PC-3 (cell line): ENCODE measurements at regions not wholly inside any gene's neighbourhood (a gene's known extent, or its start where the extent isn't known, plus 50 kb on each side); places are given as distances from the start of the nearest gene placed in this dataset.

Experiments used
- ATAC-seq: fragments of 200-7000 bp; cut with Tn5 transposase; 2 replicates; pipeline ENCODE4 v1.9.1; 2020; ENCODE audit warnings: mild to moderate bottlenecking, moderate library complexity
- BruUV-seq: library from RNA; stranded (reverse); fragments of 400-500 nt; replicated peaks from 2 replicates; lab custom pipeline; 2021; lab: Mats Ljungman, UMichigan
- CTCF ChIA-PET: fragments of 300-600 bp; sonication (Branson Sonifier 250); formaldehyde crosslinking; loops from one replicate; lab custom pipeline; 2022; ENCODE audit warnings: antibody characterized with exemption; lab: Charles Lee
- POLR2A ChIA-PET: fragments of 300-600 bp; sonication (Branson Sonifier 250); formaldehyde crosslinking; loops from one replicate; lab custom pipeline; 2022; ENCODE audit warnings: antibody characterized with exemption; ENCODE audit not compliant: unreplicated experiment; lab: Charles Lee
- DNase-seq: peaks from one replicate; pipeline ENCODE4 v3.0.0-alpha.2; 2015
- H2AFZ ChIP-seq: fragments of 300-600 bp; sonication (generic); 2 replicates; pipeline ENCODE4 v1.6.0; 2016; ENCODE audit warnings: antibody characterized with exemption, low read length
- H3F3A ChIP-seq: fragments of 300-600 bp; sonication (generic); one replicate; pipeline ENCODE4 v1.6.0; 2017; ENCODE audit warnings: antibody characterized with exemption, low read length, control low read depth, mild to moderate bottlenecking; ENCODE audit not compliant: unreplicated experiment
- H3K27ac ChIP-seq: fragments of 300-600 bp; sonication (generic); 2 replicates; pipeline ENCODE4 v1.5.1; 2016; ENCODE audit warnings: mild to moderate bottlenecking, low read length
- H3K27me3 ChIP-seq: fragments of 300-600 bp; sonication (generic); 2 replicates; pipeline ENCODE4 v1.6.1; 2016; ENCODE audit warnings: low read length, mixed read lengths
- H3K36me3 ChIP-seq: fragments of 300-600 bp; sonication (generic); 2 replicates; pipeline ENCODE4 v1.6.1; 2016; ENCODE audit warnings: low read depth, mixed run types, low read length, mixed read lengths
- H3K4me1 ChIP-seq: fragments of 300-600 bp; sonication (generic); 2 replicates; pipeline ENCODE4 v1.5.1; 2016; ENCODE audit warnings: low read length; ENCODE audit not compliant: insufficient read depth
- H3K4me2 ChIP-seq: fragments of 300-600 bp; sonication (generic); 2 replicates; pipeline ENCODE4 v1.6.0; 2016; ENCODE audit warnings: low read length
- H3K4me3 ChIP-seq: fragments of 300-600 bp; sonication (generic); 2 replicates; pipeline ENCODE4 v1.5.1; 2016; ENCODE audit warnings: mild to moderate bottlenecking, low read length, mixed read lengths
- H3K79me2 ChIP-seq: fragments of 300-600 bp; sonication (generic); 2 replicates; pipeline ENCODE4 v1.6.1; 2017; ENCODE audit warnings: low read length, mixed read lengths
- H3K9ac ChIP-seq: fragments of 300-600 bp; sonication (generic); 2 replicates; pipeline ENCODE4 v1.6.0; 2016; ENCODE audit warnings: mild to moderate bottlenecking, low read length
- H3K9me2 ChIP-seq: fragments of 300-600 bp; sonication (generic); replicated peaks from 2 replicates; pipeline ENCODE4 v1.6.1; 2016; ENCODE audit warnings: mixed run types, low read length, mixed read lengths
- H3K9me3 ChIP-seq: fragments of 300-600 bp; sonication (generic); 2 replicates; pipeline ENCODE4 v1.6.1; 2016; ENCODE audit warnings: low read length, mixed read lengths
- H4K20me1 ChIP-seq: fragments of 300-600 bp; sonication (generic); 2 replicates; pipeline ENCODE4 v1.6.1; 2016; ENCODE audit warnings: low read length, mixed read lengths
- EZH2 ChIP-seq: fragments of 300-600 bp; sonication (generic); IDR thresholded peaks from one replicate; pipeline ENCODE4 v1.6.1; 2017; ENCODE audit warnings: antibody characterized with exemption, mild to moderate bottlenecking, low read length; ENCODE audit not compliant: unreplicated experiment
- EZH2phosphoT487 ChIP-seq: fragments of 300-600 bp; sonication (generic); IDR thresholded peaks from 2 replicates; pipeline ENCODE4 v1.6.1; 2018; ENCODE audit warnings: mild to moderate bottlenecking, antibody characterized with exemption, low read length, borderline replicate concordance
- intact Hi-C: fragments of 100-400 bp; cut with micrococcal nuclease; formaldehyde crosslinking; loops from 2 replicates; pipeline ENCODE4 v1.9.0; 2023
- TF ChIP-seq, protein P1 (sequence below): fragments of 300-600 bp; sonication (generic); conservative IDR thresholded peaks from 2 replicates; pipeline ENCODE4 v1.5.1; 2017; ENCODE audit warnings: antibody characterized with exemption, low read depth, mild to moderate bottlenecking, low read length

DNA sequence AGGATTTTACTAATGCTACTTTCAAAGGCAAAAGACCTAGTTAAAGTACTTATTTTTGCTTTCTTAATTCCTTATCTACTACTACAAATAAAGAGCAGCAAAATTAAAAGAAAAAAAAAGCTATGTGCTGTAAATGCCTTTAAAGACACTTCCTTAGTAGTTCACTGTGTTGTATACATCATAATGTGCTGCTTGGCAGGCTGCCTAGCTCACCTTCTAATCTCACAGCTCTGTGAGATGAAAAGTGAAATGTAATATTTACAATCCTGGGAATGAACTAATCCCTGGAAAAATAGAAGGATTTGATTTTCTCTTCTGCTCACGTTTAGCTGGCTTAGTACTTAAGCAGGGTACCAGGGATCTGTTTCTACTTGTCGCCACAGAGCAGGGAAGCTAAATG lies 184.4 kb upstream of the ALG10B start:
- POLR2A ChIA-PET, result no interaction called here
- no peak overlapping the region for H2AFZ ChIP-seq
- H3K27me3 ChIP-seq, result no peaks in the 10 kb centered on the region
- H3K9ac ChIP-seq, result no peak overlapping the region
- DNase-seq (no peak), ATAC-seq (no peak)
- no peak overlapping the region for H3K27ac ChIP-seq
- H3K9me2 ChIP-seq, result no peaks in the 10 kb centered on the region
- no peak overlapping the region for H3K4me3 ChIP-seq
- peaks cover 11% of the 10 kb centered on the region for H3K4me1 ChIP-seq
- no peak for TF ChIP-seq EZH2
- TF ChIP-seq, protein P1, sequence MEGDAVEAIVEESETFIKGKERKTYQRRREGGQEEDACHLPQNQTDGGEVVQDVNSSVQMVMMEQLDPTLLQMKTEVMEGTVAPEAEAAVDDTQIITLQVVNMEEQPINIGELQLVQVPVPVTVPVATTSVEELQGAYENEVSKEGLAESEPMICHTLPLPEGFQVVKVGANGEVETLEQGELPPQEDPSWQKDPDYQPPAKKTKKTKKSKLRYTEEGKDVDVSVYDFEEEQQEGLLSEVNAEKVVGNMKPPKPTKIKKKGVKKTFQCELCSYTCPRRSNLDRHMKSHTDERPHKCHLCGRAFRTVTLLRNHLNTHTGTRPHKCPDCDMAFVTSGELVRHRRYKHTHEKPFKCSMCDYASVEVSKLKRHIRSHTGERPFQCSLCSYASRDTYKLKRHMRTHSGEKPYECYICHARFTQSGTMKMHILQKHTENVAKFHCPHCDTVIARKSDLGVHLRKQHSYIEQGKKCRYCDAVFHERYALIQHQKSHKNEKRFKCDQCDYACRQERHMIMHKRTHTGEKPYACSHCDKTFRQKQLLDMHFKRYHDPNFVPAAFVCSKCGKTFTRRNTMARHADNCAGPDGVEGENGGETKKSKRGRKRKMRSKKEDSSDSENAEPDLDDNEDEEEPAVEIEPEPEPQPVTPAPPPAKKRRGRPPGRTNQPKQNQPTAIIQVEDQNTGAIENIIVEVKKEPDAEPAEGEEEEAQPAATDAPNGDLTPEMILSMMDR, result no peak
- no peak for TF ChIP-seq EZH2phosphoT487
- no peaks in the 10 kb centered on the region for H3K79me2 ChIP-seq
- H4K20me1 ChIP-seq, result no peaks in the 10 kb centered on the region
- no TSS peak for BruUV-seq
- CTCF ChIA-PET, result no interaction called here
- intact Hi-C loops, result loop anchor here (10.0 kb wide), 2 partner anchors 473 to 773 kb away; partner anchors contain the start of gene CPNE8
- no peaks in the 10 kb centered on the region for H3K9me3 ChIP-seq
- H3K36me3 ChIP-seq, result no peaks in the 10 kb centered on the region
- H3K4me2 ChIP-seq, result no peak overlapping the region
- H3F3A ChIP-seq, result no peaks in the 10 kb centered on the region

DNA sequence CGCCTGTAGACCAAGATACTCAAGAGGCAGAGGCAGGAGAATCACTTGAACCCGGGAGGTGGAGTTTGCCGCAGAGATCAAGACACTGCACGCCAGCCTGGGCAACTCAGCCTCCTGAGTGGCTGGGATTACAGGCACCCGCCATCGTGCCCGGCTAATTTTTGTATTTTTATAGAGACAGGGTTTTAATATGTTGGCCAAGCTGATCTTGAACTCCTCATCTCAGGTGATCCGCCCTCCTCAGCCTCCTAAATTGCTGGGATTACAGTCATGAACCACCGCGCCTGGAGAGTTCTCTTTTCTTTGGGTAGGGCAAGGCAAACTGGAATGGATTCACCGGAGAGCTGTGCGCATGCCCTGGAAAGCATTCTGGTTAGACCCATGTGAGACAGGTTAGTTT lies 179.3 kb upstream of the ALG10B start:
- no peaks in the 10 kb centered on the region for H3K9me3 ChIP-seq
- DNase-seq, result no peak
- CTCF ChIA-PET, result interaction anchor here (0.6 kb wide), 1 partner anchor 81 kb away, joined by 3 read pairs; no protein-coding TSS in a partner anchor
- H3K79me2 ChIP-seq, result no peaks in the 10 kb centered on the region
- no peak overlapping the region for H2AFZ ChIP-seq
- H3K9me2 ChIP-seq, result no peaks in the 10 kb centered on the region
- H3K4me1 ChIP-seq, result peaks cover 11% of the 10 kb centered on the region
- POLR2A ChIA-PET, result interaction anchor here (0.6 kb wide), 1 partner anchor 81 kb away, joined by 7 read pairs; no protein-coding TSS in a partner anchor
- no peaks in the 10 kb centered on the region for H4K20me1 ChIP-seq
- H3F3A ChIP-seq, result no peaks in the 10 kb centered on the region
- H3K9ac ChIP-seq, result no peak overlapping the region
- no peaks in the 10 kb centered on the region for H3K36me3 ChIP-seq
- intact Hi-C loops, result loop anchor here (5.0 to 10.0 kb wide), 3 partner anchors 468 to 768 kb away; partner anchors contain the start of gene CPNE8
- TF ChIP-seq, protein P1, result no peak
- no peak for TF ChIP-seq EZH2phosphoT487
- TF ChIP-seq EZH2, result no peak
- ATAC-seq, result no peak
- H3K4me2 ChIP-seq, result no peak overlapping the region
- no peaks in the 10 kb centered on the region for H3K27me3 ChIP-seq
- no TSS peak for BruUV-seq
- no peak overlapping the region for H3K27ac ChIP-seq
- H3K4me3 ChIP-seq, result no peak overlapping the region

DNA sequence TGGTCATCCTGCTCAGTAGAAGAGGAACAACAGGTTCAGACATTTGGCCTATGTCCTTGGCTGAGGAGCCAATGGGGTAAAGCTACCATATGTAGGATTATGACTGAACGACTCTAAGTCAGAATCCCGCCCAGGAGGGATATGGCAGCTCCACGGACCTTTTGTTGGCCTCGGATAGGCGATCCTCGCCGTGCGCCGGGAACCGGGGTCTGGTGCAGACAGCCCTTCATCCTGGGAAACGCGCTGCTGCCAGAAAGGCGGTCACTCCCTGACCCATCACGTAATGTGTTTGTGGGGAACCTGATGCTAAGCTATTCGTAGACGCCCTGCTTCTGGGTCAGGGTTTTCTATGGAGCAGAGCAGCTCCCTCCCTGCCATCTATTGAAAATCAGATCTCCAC lies 178.9 kb upstream of the ALG10B start:
- H3K79me2 ChIP-seq, result no peaks in the 10 kb centered on the region
- ChIA-PET CTCF (interaction anchor here (0.6 kb wide), 1 partner anchor 81 kb away, joined by 3 read pairs; no protein-coding TSS in a partner anchor), POLR2A (interaction anchor here (0.6 kb wide), 1 partner anchor 82 kb away, joined by 7 read pairs; no protein-coding TSS in a partner anchor)
- H3K9me2 ChIP-seq, result no peaks in the 10 kb centered on the region
- no peaks in the 10 kb centered on the region for H3K9me3 ChIP-seq
- no peak overlapping the region for H3K9ac ChIP-seq
- no TSS peak for BruUV-seq
- H3K27me3 ChIP-seq, result no peaks in the 10 kb centered on the region
- H3K4me1 ChIP-seq, result peaks cover 11% of the 10 kb centered on the region
- ATAC-seq (no peak), DNase-seq (no peak)
- no peaks in the 10 kb centered on the region for H4K20me1 ChIP-seq
- intact Hi-C loops, result loop anchor here (1.0 to 10.0 kb wide), 6 partner anchors 80 to 767 kb away; partner anchors contain the start of genes ALG10B and CPNE8
- H3K27ac ChIP-seq, result no peak overlapping the region
- no peaks in the 10 kb centered on the region for H3K36me3 ChIP-seq
- peak overlapping the region; percentile 91 for H3K4me2 ChIP-seq
- H3F3A ChIP-seq, result no peaks in the 10 kb centered on the region
- TF ChIP-seq EZH2phosphoT487 (no peak), EZH2 (no peak)
- TF ChIP-seq, protein P1, result no peak
- H3K4me3 ChIP-seq, result peak overlapping the region; percentile 77; the same call in 1 of the 2 replicates
- peak overlapping the region; percentile 97 for H2AFZ ChIP-seq
